ENCODE measurements at regions not wholly inside any gene's neighbourhood (a gene's known extent, or its start where the extent isn't known, plus 50 kb on each side); places are given as distances from the start of the nearest gene placed in this dataset.

DNA sequence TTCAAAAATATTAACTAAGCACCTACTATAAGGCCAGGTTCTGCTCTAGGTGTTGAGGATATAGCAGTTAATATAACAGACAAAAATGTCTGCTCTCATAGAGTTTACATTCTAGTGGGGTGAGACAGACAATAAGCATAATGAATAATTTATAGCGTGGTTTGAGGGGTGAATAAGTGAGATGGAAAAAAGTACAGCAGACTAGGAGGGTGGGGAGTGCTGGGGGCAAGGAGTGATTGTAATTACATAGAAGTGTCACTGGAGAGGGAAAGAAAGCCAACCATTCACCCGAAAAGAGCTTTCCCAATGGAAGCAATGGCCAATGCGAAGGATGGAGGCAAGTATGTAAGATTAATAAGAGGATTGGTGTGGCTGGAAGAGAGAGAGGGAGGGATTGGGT, 552.9 kb upstream of the KCNMB2 start:
- TF ChIP-seq, protein P1, sequence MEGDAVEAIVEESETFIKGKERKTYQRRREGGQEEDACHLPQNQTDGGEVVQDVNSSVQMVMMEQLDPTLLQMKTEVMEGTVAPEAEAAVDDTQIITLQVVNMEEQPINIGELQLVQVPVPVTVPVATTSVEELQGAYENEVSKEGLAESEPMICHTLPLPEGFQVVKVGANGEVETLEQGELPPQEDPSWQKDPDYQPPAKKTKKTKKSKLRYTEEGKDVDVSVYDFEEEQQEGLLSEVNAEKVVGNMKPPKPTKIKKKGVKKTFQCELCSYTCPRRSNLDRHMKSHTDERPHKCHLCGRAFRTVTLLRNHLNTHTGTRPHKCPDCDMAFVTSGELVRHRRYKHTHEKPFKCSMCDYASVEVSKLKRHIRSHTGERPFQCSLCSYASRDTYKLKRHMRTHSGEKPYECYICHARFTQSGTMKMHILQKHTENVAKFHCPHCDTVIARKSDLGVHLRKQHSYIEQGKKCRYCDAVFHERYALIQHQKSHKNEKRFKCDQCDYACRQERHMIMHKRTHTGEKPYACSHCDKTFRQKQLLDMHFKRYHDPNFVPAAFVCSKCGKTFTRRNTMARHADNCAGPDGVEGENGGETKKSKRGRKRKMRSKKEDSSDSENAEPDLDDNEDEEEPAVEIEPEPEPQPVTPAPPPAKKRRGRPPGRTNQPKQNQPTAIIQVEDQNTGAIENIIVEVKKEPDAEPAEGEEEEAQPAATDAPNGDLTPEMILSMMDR (IDR thresholded peaks at IDR 0.05; ENCODE audit: extremely low read depth in 1 of 2, insufficient read depth in 1 of 2, low read depth in 1 of 2, low read length in 2 of 2), result no peak
- TF ChIP-seq POLR2A (IDR thresholded peaks at IDR 0.05; ENCODE audit: low read depth, low read length) (no peak), POLR2AphosphoS5 (IDR thresholded peaks at IDR 0.05; ENCODE audit: insufficient read depth, low read depth, low read length) (no peak)
